ENCODE measurements at regions not wholly inside any gene's neighbourhood (a gene's known extent, or its start where the extent isn't known, plus 50 kb on each side); places are given as distances from the start of the nearest gene placed in this dataset.

DNA sequence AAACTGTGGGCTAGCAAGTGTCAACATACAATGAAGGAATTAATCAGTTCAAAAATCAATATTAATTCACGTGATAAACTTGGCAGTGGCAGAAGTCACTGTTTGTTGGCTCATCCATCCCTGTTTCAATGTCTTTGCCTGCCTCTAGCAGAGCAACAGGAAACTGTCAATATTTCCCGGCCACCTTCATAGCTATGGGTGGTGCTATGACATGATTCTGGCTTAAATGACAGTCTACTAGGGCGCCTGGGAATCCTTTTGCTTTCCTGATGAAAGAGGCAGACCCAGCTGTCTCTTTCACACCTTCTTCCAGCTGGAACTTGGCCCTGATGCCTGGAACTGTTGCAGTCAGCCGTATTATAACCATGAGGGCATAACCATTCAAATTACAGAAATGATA, 72.1 kb upstream of the DNAH5 start:
- Histone ChIP-seq H3K9me3 (ENCODE audit: control insufficient read depth in 4 of 4, low read length in 3 of 4) (no peaks in the 10 kb centered on the region), H3K27ac (ENCODE audit: low read depth in 1 of 2, low read length in 2 of 2) (no peak overlapping the region), H3K4me1 (ENCODE audit: control insufficient read depth in 4 of 4, insufficient read depth in 4 of 4, low read length in 3 of 4) (peaks cover 0 to 8% (median 4%) of the 10 kb centered on the region in 4 donors), H3K27me3 (ENCODE audit: control insufficient read depth in 4 of 4, insufficient read depth in 4 of 4, low read length in 3 of 4) (no peaks in the 10 kb centered on the region), H3K4me3 (ENCODE audit: low read depth in 1 of 3, low read length in 3 of 3) (no peak overlapping the region), H3K9ac (ENCODE audit: low read depth in 1 of 2, low read length in 2 of 2) (no peak overlapping the region), H3K36me3 (ENCODE audit: control insufficient read depth in 4 of 4, insufficient read depth in 3 of 4, low read depth in 1 of 4, low read length in 3 of 4) (no peaks in the 10 kb centered on the region)
- no peak for DNase-seq (ENCODE audit: low spot score)
- TF ChIP-seq HNF4A (conservative IDR thresholded peaks at IDR 0.05) (peak; percentile 21 to 40), GABPA (IDR thresholded peaks at IDR 0.05 in 1 of 2, conservative IDR thresholded peaks at IDR 0.05 in 1 of 2) (peak; percentile 69 to 75), FOXA2 (IDR thresholded peaks at IDR 0.05) (peak; percentile 17), HNF4G (IDR thresholded peaks at IDR 0.05) (no peak), YY1 (IDR thresholded peaks at IDR 0.05) (peak; percentile 50), RAD21 (IDR thresholded peaks at IDR 0.05) (peak in 1 of 2 donors; percentile 31), SP1 (IDR thresholded peaks at IDR 0.05) (peak; percentile 59), RXRA (IDR thresholded peaks at IDR 0.05) (peak in 1 of 2 donors; percentile 49)
- TF ChIP-seq, protein P1, sequence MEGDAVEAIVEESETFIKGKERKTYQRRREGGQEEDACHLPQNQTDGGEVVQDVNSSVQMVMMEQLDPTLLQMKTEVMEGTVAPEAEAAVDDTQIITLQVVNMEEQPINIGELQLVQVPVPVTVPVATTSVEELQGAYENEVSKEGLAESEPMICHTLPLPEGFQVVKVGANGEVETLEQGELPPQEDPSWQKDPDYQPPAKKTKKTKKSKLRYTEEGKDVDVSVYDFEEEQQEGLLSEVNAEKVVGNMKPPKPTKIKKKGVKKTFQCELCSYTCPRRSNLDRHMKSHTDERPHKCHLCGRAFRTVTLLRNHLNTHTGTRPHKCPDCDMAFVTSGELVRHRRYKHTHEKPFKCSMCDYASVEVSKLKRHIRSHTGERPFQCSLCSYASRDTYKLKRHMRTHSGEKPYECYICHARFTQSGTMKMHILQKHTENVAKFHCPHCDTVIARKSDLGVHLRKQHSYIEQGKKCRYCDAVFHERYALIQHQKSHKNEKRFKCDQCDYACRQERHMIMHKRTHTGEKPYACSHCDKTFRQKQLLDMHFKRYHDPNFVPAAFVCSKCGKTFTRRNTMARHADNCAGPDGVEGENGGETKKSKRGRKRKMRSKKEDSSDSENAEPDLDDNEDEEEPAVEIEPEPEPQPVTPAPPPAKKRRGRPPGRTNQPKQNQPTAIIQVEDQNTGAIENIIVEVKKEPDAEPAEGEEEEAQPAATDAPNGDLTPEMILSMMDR (IDR thresholded peaks at IDR 0.05; ENCODE audit: low read depth, low read length, missing input control), result no peak
- WGBS, result 25% methylated on average over 4 of the region's 4 CpGs

- TF ChIP-seq ATF3 (IDR thresholded peaks at IDR 0.05) (no peak), GABPA (IDR thresholded peaks at IDR 0.05 in 1 of 2, conservative IDR thresholded peaks at IDR 0.05 in 1 of 2) (no peak), FOXA2 (IDR thresholded peaks at IDR 0.05) (no peak), JUND (IDR thresholded peaks at IDR 0.05) (no peak), TAF1 (conservative IDR thresholded peaks at IDR 0.05) (peak; percentile 94), YY1 (IDR thresholded peaks at IDR 0.05) (no peak), SP1 (IDR thresholded peaks at IDR 0.05) (peak; percentile 59), RXRA (IDR thresholded peaks at IDR 0.05) (peak in 1 of 2 donors; percentile 56), EGR1 (IDR thresholded peaks at IDR 0.05; ENCODE audit: low read depth in 2 of 2) (no peak), HNF4A (conservative IDR thresholded peaks at IDR 0.05) (peak; percentile 2 to 27), FOXA1 (IDR thresholded peaks at IDR 0.05) (no peak), NR2F2 (IDR thresholded peaks at IDR 0.05) (no peak)
- TF ChIP-seq, protein P1 (IDR thresholded peaks at IDR 0.05; ENCODE audit: low read depth, low read length, missing input control), result peak; percentile 3
- Histone ChIP-seq H3K27me3 (ENCODE audit: control insufficient read depth in 4 of 4, insufficient read depth in 4 of 4, low read length in 3 of 4) (no peaks in the 10 kb centered on the region), H3K4me1 (ENCODE audit: control insufficient read depth in 4 of 4, insufficient read depth in 4 of 4, low read length in 3 of 4) (peaks cover 2 to 24% (median 14%) of the 10 kb centered on the region in 4 donors), H3K9ac (ENCODE audit: low read depth in 1 of 2, low read length in 2 of 2) (peak overlapping the region in 1 of 2 donors; percentile 63), H3K9me3 (ENCODE audit: control insufficient read depth in 4 of 4, low read length in 3 of 4) (no peaks in the 10 kb centered on the region), H3K36me3 (ENCODE audit: control insufficient read depth in 4 of 4, insufficient read depth in 3 of 4, low read depth in 1 of 4, low read length in 3 of 4) (no peaks in the 10 kb centered on the region), H3K27ac (ENCODE audit: low read depth in 1 of 2, low read length in 2 of 2) (peak overlapping the region; percentile 20 to 36), H3K4me3 (ENCODE audit: low read depth in 1 of 3, low read length in 3 of 3) (peak overlapping the region; percentile 58 to 62 (median 59))
- 3% methylated on average over 74 of the region's 74 CpGs for WGBS
- peak; percentile 76 for DNase-seq (ENCODE audit: low spot score)
Observed at GRCh38 chr5:14011089-14012020, 66.9 kb upstream of the DNAH5 start.
